ENCODE measurements at regions not wholly inside any gene's neighbourhood (a gene's known extent, or its start where the extent isn't known, plus 50 kb on each side); places are given as distances from the start of the nearest gene placed in this dataset.
"Not testable (repeated sequence)": the region's sequence is repeated elsewhere in the genome, so short reads cannot be mapped to it uniquely, and the experiment has no call there.

DNA sequence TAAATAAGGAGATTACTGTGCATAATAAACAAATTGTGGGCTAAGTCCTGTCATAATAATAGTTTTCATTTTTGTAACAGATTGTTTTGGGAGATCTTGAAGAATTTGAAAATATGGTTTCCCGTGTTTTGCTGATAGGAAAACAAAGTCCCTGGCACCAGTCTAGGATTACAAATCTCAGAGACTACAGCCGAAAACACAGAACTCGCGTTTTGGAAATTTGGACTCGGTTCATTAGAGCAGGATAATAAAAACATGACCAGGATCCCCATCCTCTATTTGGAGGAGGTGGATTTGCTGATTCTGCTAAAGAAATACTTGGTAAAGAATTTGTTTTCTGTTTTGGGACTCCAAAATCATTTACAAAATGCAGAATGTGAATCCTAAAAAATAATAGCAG lies 1194.4 kb downstream of the DTWD2 start:
- DNase-seq (ENCODE audit: low spot score), result no peak

DNA sequence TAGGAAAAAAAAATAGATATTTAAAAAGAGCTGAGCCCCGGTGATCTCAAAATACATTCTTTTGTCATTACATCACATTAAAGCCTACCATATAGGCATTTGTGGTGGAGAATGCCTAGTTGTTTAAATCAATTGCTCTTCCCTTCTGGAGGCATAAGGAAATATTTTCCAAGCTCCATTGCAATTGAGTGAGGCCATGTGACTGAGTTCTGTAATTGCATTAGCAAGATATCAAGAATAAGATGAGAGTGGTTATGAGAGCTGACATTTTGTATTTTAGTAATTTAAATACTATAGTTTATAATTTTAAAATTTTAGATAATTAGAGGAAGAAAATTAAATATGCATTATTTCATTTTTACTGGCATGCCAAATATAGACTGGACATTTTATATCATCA lies 1195.9 kb downstream of the DTWD2 start:
- no peak for DNase-seq (ENCODE audit: low spot score)

DNA sequence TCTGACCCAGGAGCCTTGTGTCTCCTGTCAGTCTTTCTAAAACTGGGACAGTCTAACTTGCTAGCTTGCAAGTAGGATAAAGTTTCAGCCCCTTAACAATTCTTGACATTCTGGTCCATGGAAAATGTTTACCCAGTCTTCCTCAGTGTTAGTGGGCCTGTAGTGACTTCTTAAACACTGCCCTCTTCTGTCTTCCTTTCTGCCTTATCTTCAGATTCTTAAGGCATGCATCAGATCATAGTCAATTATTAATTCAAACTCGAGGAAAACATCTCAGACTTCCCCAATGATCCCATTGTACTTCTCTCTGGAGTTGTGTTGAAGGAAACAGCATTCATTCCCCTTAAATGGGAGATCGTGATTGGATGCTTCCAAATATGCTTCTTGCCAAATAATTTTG lies 1199.8 kb downstream of the DTWD2 start:
- DNase-seq (ENCODE audit: low spot score), result no peak

GRCh38 chr5:117779171-117779570 lies 1204.5 kb upstream of the SEMA6A start:
- DNase-seq (ENCODE audit: low spot score), result no peak

DNA sequence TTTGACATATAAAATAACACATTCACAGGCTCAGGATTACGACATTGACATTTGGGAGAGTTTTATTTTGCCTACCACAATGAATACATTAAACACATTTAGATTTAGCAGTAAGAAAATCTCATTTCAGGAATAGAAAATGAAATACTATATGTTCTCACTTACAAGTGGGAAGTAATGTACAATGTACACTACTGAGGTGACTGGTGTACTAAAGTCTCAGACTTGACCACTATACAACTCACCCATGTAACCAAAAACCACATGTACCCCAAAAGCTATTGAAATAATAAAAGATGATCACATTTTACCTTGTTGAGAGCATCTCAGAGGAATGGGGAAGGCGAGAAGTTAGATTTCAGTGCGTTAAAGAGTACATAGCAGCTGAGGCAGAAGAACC lies 1202.4 kb upstream of the SEMA6A start:
- DNase-seq (ENCODE audit: low spot score), result no peak

DNA sequence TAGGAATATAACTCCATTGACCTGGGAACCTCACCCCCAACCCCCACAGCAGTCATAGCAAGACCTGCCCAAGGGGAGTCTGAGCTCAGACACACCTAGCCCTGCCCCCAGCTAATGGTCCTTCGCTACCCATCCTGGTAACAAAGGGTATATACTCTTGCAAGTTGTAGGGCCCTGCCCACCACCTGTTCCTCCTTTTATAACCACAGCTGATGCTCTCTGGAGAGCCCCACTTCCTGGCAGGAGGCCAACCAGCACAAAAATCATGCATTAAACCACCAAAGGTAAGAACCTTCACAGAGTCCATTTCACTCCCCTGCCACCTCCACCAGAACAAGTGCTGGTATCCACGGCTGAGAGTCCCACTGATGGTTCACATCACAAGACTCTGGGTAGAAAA lies 1195.3 kb upstream of the SEMA6A start:
- no peak for DNase-seq (ENCODE audit: low spot score)

DNA sequence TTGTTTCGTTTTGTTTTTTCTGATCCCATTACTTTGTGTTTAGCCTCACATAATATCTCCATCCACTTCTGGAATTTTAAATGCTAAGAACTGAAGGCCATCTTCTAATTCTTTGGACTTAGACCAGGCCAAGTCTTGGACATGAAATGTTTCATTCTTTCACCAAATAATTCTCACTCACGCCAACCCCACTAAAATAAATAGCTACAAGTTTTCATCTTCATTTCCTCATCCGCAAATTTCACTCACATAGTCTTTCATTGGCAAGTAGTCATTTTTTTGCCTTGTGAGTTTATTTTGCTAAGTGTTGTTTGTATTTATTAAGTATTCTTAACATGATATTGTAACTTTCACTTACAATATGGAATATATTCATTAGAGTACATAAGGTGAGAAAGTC lies 1188.6 kb upstream of the SEMA6A start:
- DNase-seq (ENCODE audit: low spot score), result no peak

- DNase-seq (ENCODE audit: low spot score), result no peak
Measured at GRCh38 chr5:117761186-117761585, 1186.6 kb upstream of the SEMA6A start.

DNA sequence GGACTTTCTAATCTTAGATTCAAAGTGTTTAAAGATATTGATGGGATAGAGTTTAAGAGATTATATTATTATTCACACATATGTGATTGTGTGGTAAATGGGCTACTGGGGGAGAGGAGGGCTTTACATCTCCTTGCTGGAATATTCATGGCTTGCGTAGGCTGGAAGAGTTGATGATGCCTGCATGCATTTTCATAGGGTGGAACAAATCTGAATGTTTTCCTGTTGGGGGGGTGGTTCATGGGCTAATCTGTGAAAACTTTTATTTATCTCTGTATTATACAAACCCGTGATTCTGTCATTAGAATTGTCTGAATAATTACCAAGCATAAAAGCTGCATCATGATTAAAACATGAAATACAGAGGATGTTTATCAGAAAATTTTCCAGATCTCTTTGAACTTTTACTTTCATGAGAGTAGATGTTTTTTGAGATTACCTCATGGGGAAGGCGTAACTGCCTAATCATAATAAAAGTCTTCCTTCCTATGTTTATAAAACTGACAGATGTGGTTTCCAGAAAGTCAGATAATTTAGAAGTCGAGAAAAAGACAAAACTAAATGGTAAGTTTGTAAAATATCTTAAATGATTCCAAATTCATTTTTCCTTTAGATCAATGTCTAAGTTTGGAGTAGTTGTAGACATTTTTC lies 1185.4 kb upstream of the SEMA6A start:
- no peak for DNase-seq (ENCODE audit: low spot score)

GRCh38 chr5:117752403-117752802 lies 1177.8 kb upstream of the SEMA6A start:
- no peak for DNase-seq (ENCODE audit: low spot score)

DNA sequence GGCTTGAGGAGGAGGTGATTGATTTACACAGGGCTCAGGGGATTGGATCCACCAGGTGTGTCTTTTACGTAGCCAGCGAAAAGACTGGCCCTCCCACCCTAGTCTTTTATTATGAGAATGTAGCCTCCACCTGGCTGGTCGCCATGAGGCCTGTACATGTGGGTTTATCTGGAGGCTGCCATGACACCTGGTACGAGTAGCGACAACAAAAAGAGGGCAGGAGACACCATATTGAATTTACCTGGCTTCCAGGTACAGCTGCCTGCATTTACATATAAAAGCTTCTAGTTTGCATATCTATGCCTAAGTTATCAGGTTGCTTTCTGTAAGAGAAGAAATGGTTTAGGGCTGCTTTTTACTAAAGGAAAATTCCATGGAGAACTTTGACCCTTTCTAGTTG lies 1173.7 kb upstream of the SEMA6A start:
- DNase-seq (ENCODE audit: low spot score), result no peak

GRCh38 chr5:117743337-117743736 lies 1168.7 kb upstream of the SEMA6A start:
- DNase-seq (ENCODE audit: low spot score), result no peak

- DNase-seq (ENCODE audit: low spot score), result no peak
Measured at GRCh38 chr5:117741655-117742206, 1167.1 kb upstream of the SEMA6A start.

DNA sequence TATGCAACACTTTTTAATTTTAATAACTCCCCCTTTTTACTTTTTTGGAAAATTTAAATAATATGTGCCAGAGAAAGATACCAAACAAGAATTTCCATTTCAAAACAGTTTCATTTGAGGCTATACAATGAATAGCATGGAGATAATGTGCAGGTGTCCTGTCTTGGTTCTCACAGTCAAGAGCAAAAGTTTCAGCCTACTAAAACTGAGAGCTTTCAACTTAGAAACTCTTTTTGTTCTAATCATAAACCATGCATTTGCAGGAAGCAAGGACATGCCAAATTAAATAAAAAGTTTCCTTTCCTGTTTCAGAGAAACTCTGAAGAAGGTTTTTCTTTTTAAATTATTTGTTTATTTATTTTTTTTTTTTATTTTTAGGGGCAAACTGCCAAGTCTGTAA lies 1165.6 kb upstream of the SEMA6A start:
- DNase-seq (ENCODE audit: low spot score), result no peak

GRCh38 chr5:117738571-117738970 lies 1163.9 kb upstream of the SEMA6A start:
- no peak for DNase-seq (ENCODE audit: low spot score)

GRCh38 chr5:117736698-117737097 lies 1162.1 kb upstream of the SEMA6A start:
- DNase-seq (ENCODE audit: low spot score), result no peak

- no peak for DNase-seq (ENCODE audit: low spot score)
Measured at GRCh38 chr5:117734056-117734455, 1159.4 kb upstream of the SEMA6A start.

DNA sequence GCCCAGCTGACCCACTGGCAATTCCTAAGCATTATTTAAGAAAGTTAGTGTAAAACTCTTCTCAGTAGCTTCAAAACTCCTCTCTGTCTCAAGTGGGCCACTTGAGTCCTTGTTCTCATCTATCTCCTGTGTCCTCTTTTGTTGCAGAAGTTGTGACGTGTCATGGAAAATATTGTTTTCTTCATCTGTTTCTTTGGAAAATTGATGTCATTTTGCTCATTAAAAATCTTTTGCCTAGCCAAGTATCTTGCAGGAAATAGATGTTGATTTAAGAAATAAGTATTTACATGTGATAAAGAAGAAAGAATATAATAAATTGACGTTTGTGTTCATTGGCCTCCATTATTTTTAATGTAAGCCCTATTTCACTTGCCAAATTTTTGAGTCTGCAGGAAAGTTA lies 1158.4 kb upstream of the SEMA6A start:
- DNase-seq (ENCODE audit: low spot score), result no peak

GRCh38 chr5:117732264-117732663 lies 1157.6 kb upstream of the SEMA6A start:
- DNase-seq (ENCODE audit: low spot score), result no peak

GRCh38 chr5:117731446-117731845 lies 1156.8 kb upstream of the SEMA6A start:
- DNase-seq (ENCODE audit: low spot score), result no peak

DNA sequence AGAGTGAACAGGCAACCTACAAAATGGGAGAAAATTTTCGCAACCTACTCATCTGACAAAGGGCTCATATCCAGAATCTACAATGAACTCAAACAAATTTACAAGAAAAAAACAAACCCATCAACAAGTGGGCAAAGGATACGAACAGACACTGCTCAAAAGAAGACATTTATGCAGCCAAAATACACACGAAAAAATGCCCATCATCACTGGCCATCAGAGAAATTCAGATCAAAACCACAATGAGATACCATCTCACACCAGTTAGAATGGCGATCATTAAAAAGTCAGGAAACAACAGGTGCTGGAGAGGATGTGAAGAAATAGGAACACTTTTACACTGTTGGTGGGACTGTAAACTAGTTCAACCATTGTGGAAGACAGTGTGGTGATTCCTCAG lies 1146.2 kb upstream of the SEMA6A start:
- DNase-seq (ENCODE audit: low spot score), result not testable (repeated sequence)

- no peak for DNase-seq (ENCODE audit: low spot score)
Measured at GRCh38 chr5:117719413-117719812, 1144.8 kb upstream of the SEMA6A start.

GRCh38 chr5:117713585-117714198 lies 1139.1 kb upstream of the SEMA6A start:
- DNase-seq (ENCODE audit: low spot score), result no peak

- no peak for DNase-seq (ENCODE audit: low spot score)
Measured at GRCh38 chr5:117701062-117701461, 1126.4 kb upstream of the SEMA6A start.
